Loucy (cell line): ENCODE measurements at regions not wholly inside any gene's neighbourhood (a gene's known extent, or its start where the extent isn't known, plus 50 kb on each side); places are given as distances from the start of the nearest gene placed in this dataset.

Experiments
- H2AFZ ChIP-seq: fragments of 200-600 bp; sonication (generic); 2 replicates; pipeline ENCODE4 v1.6.0; 2016; ENCODE audit warnings: antibody characterized with exemption, mild to moderate bottlenecking, low read length, moderate library complexity
- H3F3A ChIP-seq: fragments of 200-600 bp; 2 replicates; pipeline ENCODE4 v1.6.0; 2016; ENCODE audit warnings: antibody characterized with exemption, low read depth, mild to moderate bottlenecking
- H3K27me3 ChIP-seq: fragments of 200-600 bp; sonication (generic); 2 replicates; pipeline ENCODE4 v1.6.1; 2014; ENCODE audit warnings: low read length, mild to moderate bottlenecking; ENCODE audit not compliant: insufficient read depth, poor library complexity, severe bottlenecking
- H3K36me3 ChIP-seq: fragments of 200-600 bp; sonication (generic); 2 replicates; pipeline ENCODE4 v1.6.1; 2016; ENCODE audit warnings: low read length; ENCODE audit not compliant: insufficient read depth
- H3K4me1 ChIP-seq: fragments of 200-600 bp; sonication (generic); 2 replicates; pipeline ENCODE4 v1.5.1; 2014; ENCODE audit warnings: low read length, mild to moderate bottlenecking; ENCODE audit not compliant: insufficient read depth, poor library complexity, severe bottlenecking
- H3K4me2 ChIP-seq: fragments of 200-600 bp; sonication (generic); 2 replicates; pipeline ENCODE4 v1.6.0; 2014; ENCODE audit warnings: antibody characterized with exemption, low read length, low read depth, mild to moderate bottlenecking; ENCODE audit not compliant: poor library complexity, severe bottlenecking
- H3K4me3 ChIP-seq: fragments of 200-600 bp; sonication (generic); 2 replicates; pipeline ENCODE4 v1.5.1; 2014; ENCODE audit warnings: low read length, mild to moderate bottlenecking, mixed read lengths; ENCODE audit not compliant: poor library complexity, severe bottlenecking
- H3K79me2 ChIP-seq: fragments of 200-600 bp; sonication (generic); 2 replicates; pipeline ENCODE4 v1.6.1; 2014; ENCODE audit warnings: low read length; ENCODE audit not compliant: insufficient read depth
- H3K9ac ChIP-seq: fragments of 200-600 bp; sonication (generic); 2 replicates; pipeline ENCODE4 v1.6.0; 2014; ENCODE audit warnings: mild to moderate bottlenecking, low read depth, low read length, moderate library complexity; ENCODE audit not compliant: poor library complexity, severe bottlenecking
- H3K9me2 ChIP-seq: fragments of 200-600 bp; sonication (generic); replicated peaks from 2 replicates; pipeline ENCODE4 v1.6.1; 2016; ENCODE audit warnings: low read depth, low read length, mixed read lengths
- H3K9me3 ChIP-seq: fragments of 200-600 bp; sonication (generic); 2 replicates; pipeline ENCODE4 v1.6.1; 2014; ENCODE audit warnings: mild to moderate bottlenecking, antibody characterized with exemption, low read length, low read depth; ENCODE audit not compliant: insufficient read depth
- H4K20me1 ChIP-seq: fragments of 200-600 bp; sonication (generic); 2 replicates; pipeline ENCODE4 v1.6.0; 2014; ENCODE audit warnings: antibody characterized with exemption, low read length, mild to moderate bottlenecking; ENCODE audit not compliant: insufficient read depth, poor library complexity, severe bottlenecking
- CTCF ChIP-seq: fragments of 200-600 bp; sonication (generic); conservative IDR thresholded peaks from 2 replicates; pipeline ENCODE4 v1.5.1; 2014; ENCODE audit warnings: mild to moderate bottlenecking, antibody characterized with exemption, low read length
- EZH2phosphoT487 ChIP-seq: fragments of 200-600 bp; IDR thresholded peaks from 2 replicates; pipeline ENCODE4 v1.6.1; 2018; ENCODE audit warnings: antibody characterized with exemption, mild to moderate bottlenecking, moderate library complexity, borderline replicate concordance

- TF ChIP-seq CTCF (no peak), EZH2phosphoT487 (no peak)
- H3F3A ChIP-seq, result no peaks in the 10 kb centered on the region
Measured at GRCh38 chr11:96465512-96465911, 75.7 kb downstream of the JRKL start.

DNA sequence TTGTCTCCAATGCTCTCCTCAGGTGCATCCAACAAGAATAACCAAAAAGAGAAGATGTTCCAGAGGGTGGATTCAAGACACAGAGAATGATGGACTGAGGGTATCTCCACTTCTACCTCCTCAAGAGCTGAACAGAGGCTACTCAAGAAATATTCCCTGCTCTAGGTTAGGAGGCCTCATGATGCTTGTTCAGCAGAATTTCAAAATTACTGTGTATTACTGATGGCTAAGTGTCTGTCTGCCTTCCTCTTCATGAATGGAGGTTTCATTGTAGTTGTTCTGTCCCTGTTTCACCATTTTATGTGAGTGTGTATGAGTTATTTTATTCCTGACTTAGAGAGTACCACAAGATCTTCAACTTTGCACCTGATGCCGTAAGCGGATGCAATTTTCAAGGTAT, 76.8 kb downstream of the JRKL start:
- H3K9ac ChIP-seq, result no peak overlapping the region
- no peaks in the 10 kb centered on the region for H3K79me2 ChIP-seq
- H3K36me3 ChIP-seq, result no peaks in the 10 kb centered on the region
- no peaks in the 10 kb centered on the region for H3K9me2 ChIP-seq
- no peaks in the 10 kb centered on the region for H3K27me3 ChIP-seq
- no peaks in the 10 kb centered on the region for H3K9me3 ChIP-seq
- TF ChIP-seq EZH2phosphoT487 (no peak), CTCF (no peak)
- H3K4me3 ChIP-seq, result no peak overlapping the region
- H3F3A ChIP-seq, result no peaks in the 10 kb centered on the region
- H2AFZ ChIP-seq, result no peak overlapping the region
- H3K4me1 ChIP-seq, result peaks cover 2% of the 10 kb centered on the region
- no peaks in the 10 kb centered on the region for H4K20me1 ChIP-seq
- H3K4me2 ChIP-seq, result no peak overlapping the region

More at GRCh38 chr11:96465512-96465911, 75.7 kb downstream of the JRKL start:
- Histone ChIP-seq H3K79me2 (no peaks in the 10 kb centered on the region), H3K36me3 (no peaks in the 10 kb centered on the region), H4K20me1 (no peaks in the 10 kb centered on the region), H3K4me2 (no peak overlapping the region), H3K9me2 (no peaks in the 10 kb centered on the region), H3K4me1 (peaks cover 2% of the 10 kb centered on the region), H2AFZ (no peak overlapping the region), H3K4me3 (no peak overlapping the region), H3K27me3 (no peaks in the 10 kb centered on the region), H3K9ac (no peak overlapping the region), H3K9me3 (no peaks in the 10 kb centered on the region)

GRCh38 chr11:96469776-96470175, 80.0 kb downstream of the JRKL start:
- H2AFZ ChIP-seq, result no peak overlapping the region
- no peak overlapping the region for H3K9ac ChIP-seq
- no peaks in the 10 kb centered on the region for H3K4me1 ChIP-seq
- H3F3A ChIP-seq, result no peaks in the 10 kb centered on the region
- TF ChIP-seq EZH2phosphoT487, result no peak
- TF ChIP-seq CTCF, result no peak
- no peaks in the 10 kb centered on the region for H3K79me2 ChIP-seq
- no peak overlapping the region for H3K4me3 ChIP-seq
- H3K27me3 ChIP-seq, result no peaks in the 10 kb centered on the region
- no peaks in the 10 kb centered on the region for H4K20me1 ChIP-seq
- no peaks in the 10 kb centered on the region for H3K36me3 ChIP-seq
- H3K9me3 ChIP-seq, result peaks cover 3% of the 10 kb centered on the region; the same call in 1 of the 2 replicates
- H3K4me2 ChIP-seq, result no peak overlapping the region
- H3K9me2 ChIP-seq, result no peaks in the 10 kb centered on the region
